SK-N-DZ (cell line): ENCODE measurements at regions not wholly inside any gene's neighbourhood (a gene's known extent, or its start where the extent isn't known, plus 50 kb on each side); places are given as distances from the start of the nearest gene placed in this dataset.
A peak's percentile ranks its signal among the peaks of the same experiment; 100 is the strongest.
"Not testable (repeated sequence)": the region's sequence is repeated elsewhere in the genome, so short reads cannot be mapped to it uniquely, and the experiment has no call there.

Source experiments
- DNase-seq: peaks from one replicate; pipeline ENCODE4 v3.0.0-alpha.2; 2015; ENCODE audit warnings: low spot score

DNA sequence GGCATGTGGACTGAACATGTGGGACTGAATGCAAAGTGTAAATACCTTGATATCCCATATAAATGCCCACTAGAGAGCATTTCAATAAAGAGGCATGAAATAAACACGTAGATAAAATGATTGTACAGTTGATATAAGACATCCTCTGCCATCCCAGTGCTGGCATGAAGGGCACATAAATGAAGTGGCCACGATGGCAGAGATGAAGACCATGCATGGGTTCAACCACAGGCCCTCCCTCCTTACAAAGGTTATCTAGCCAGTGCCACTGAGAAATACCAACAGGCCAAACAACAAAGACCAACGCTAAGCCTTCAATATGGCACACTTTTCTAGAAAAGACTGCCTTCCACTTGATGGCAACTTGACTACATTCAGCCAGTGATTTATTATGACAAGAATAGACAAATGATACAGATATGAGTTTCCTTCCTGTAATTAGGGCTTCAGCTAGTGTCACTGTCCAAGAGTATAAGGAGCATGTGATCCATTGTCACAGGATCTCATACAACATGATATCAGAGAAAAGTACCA, 493.9 kb upstream of the MAP2 start:
- no peak for DNase-seq

DNA sequence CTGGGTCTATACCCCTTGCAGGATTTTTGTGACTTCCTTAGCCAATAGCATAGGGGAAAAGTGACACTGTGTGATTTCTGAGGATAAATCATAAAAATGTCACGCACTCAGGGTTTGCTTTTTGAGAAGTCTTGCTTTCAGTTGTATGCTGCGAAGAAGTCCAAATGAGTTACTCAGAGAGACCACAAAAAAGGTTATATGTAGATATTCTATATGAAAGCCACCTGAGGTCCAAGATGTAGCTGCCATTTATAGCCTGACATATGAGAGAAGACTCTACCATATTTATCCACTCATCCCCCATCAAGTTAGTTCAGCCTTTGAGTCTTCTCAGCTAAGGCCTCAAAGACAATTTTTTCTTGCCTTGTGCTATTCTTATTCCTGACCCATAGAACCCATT, 488.3 kb upstream of the MAP2 start:
- DNase-seq: no peak

DNA sequence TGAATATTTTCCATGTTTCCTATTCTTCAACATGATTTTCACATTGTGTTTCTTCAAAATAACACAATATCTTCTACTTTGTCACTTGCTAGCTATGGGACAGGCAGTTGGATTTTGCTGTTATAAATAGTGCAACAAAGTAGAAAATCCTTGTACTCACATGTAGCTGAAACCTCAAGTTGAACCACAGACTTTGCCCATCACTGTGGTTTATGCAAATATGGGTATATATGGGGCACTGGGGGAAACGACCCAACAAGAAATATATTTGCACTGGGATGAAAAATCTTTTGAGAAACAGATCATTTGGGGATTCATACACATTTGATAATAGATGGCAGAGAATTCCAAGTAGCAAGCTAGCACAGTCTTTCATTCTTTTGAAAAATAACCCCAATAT, 486.3 kb upstream of the MAP2 start:
- no peak for DNase-seq

DNA sequence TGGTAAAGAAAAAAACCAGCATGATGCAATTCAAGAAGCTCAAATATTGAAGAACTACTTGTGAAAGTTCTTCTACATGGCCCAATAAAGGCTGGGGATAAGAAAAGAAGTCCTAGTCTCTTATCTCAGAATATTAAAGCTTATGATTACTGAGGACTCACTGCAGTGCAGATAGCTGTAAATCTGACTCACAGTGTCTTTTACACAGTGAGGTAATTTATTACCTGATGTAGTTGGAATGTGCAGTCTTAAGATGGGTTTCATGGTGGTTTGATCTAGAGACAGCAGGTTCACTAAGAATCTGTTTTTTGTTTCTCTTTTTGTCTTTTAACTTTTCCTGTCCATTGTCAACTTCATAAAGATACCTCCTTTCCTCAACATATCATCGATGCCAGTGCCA, 484.0 kb upstream of the MAP2 start:
- no peak for DNase-seq

DNA sequence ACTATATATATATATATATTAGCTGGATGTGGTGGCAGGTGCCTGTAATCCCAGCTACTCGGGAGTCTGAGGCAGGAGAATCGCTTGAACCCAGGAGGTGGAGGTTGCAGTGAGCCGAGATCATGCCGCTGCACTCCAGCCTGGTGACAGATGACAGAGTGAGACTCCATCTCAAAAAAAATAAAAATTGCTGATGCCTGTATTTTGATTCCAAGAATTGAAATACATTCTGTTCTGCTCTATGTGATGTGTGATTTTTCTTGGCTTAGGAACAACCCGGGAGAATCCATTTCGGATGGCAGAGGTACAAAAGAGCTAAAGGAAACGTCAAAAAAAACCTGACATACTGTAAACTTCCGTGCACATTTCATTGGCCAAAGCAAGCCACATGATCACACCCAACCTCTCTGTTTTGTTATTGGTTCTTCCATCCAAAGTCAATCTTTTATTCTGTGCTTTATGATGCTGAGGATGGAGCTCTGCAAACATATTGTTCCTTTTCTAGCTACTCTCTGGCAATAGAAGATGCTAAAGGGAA, 478.1 kb upstream of the MAP2 start:
- DNase-seq: no peak

DNA sequence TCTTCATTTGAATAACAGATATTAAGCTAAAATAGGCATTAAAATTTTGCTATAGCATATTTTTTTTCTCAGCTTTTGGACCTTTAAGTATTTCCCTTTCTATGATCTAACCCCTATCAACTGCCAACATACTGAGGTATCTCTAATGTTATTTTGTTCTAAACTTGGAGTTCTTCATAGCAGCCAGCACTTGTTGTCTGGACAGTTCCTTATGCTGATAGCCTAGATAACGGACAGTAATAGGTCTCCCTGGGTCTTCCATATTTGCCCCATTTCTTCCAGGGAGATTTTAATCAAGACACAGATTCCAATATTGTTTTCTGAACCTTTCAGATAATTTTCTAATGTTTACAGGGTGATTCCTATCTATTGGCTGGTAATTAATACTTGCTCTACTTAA, 475.8 kb upstream of the MAP2 start:
- DNase-seq: no peak

DNA sequence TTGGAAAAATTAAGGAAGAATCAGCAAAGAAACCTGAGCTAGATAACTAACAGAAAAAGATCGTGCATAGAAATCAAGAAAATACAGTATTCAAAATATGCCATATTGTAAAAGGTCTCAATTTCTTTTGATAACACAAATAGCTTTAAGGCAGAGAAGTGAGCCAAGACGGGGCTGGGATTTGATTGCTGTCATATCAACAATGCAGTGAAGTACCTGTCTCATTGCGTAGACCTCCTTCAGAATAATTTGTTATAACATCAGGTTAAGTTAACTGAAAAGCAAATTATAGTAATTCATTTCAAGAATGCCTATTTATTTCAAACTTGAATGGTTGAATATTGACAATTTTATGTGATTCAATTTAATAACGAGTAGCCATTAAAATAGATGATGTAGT, 453.8 kb upstream of the MAP2 start:
- DNase-seq: no peak

DNA sequence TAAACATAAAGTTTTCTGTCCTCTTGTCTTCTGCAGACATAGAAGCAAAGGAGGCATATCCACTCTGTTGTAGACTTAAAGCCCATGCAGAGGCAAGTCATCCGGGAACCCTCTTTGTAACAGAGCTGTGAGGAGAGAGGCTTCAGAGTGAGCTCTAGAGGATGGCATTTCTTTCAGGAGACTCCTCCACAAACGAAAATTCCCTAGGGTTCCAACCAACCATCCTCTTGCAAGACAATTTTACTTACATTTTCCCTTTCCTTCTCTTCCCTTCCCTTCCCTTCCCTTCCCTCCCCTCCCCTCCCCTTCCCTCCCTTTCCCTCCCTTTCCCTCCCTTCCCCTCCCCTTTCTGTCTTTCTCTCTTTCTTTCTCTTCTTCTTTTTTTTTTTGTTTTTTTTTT, 446.3 kb upstream of the MAP2 start:
- DNase-seq: no peak

DNA sequence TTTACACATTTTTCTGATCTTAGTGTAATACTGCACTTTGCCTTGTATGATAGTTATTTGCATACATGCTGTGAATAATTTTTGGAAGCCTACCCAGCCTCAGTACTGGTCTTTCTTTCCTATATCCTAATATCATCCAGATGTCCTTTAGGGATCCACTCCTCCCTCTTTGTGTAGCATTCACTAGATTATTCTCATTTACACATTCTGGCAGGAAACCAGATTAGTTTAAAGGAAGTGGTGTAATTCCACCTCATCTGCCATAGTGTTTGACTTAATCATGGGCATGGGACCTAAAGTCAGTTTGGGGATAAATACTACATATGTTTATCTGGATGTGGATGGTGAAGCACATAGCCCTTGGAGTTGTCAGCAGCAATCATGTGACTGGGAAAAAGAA, 444.9 kb upstream of the MAP2 start:
- no peak for DNase-seq

DNA sequence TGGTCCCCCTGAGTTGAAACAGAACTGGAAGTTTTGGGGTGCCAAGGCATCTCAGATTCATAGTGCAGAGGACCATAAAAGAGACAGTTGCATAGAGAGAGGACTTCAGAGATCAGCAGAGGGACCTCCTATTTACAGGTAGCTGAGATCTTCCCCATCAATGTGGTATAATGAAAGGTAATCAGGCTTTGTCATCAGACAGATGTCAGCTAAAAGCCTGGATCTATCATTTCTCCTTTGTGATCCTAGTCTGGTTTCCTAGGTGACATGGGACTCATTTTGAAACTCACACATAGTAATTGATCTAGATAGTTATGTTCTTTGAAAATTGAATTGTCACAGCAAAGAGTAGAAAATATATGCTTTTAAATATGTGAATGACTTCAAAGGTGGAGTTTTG, 443.5 kb upstream of the MAP2 start:
- no peak for DNase-seq

DNA sequence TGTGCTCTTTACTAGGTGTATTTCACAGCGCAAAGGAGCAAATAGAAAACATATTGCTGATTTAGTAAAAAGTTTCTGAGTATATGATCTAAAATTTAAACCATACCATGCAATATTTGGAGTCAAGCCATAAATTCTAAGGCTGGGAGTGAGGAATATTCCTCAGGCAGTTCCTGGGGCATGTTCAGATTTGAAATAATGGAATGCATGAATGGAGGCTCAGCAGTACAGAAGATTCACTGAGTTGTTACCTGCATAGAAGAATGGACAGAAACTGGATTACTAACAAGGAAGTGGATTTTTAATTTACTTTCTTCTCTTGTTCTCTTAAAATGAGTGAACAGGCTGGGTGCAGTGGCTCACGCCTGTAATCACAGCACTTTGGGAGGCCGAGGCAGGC, 441.0 kb upstream of the MAP2 start:
- no peak for DNase-seq

DNA sequence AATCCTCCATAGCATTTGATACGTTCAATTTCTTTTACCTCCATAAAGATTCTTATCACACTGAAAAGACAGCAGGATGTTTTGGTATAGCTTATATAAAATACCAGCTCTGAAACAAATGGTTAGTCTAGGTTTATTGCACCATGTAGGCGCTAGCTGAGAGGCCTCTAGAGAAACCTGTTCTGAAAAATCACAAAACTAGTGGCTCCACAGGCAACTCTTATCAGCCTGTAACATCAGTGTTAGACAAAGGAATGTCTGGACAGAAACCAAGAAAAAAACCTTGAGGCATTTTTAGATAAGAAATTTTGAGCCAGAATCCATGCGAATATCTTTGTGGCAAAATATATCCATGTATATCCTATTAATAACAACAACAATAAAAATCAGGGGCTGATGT, 440.4 kb upstream of the MAP2 start:
- DNase-seq: no peak

DNA sequence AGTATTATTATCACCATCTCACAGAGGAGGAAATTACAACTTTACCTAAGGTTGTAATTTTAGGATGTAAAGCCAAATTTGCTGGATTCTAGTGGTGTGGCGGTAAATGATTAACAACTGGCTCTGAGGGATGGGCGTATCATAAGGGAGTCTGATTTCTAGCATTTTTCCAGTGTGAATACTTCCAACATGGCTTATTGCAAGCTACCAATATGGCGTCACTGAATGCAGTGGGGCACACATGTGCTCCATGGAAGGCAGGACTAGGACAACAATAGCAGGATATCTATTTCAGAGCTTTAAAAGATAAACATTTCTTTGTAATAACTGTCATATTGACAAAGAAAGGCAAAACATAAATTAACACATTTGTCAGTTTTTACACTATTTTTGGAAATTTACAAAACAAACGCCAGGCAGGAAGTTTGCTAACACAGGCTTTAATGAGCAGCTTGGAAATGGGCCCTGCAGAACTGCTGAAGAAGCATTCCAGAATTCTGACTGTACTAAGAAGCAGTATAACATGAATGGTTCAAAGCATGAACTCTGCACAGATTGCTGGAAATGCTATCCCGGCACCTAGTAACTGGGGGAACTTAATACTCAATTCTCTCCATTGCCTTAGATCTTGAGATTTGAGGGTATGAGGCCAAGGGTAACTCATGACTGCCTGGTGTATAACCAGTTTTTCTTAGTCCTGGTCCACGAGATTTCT, 439.3 kb upstream of the MAP2 start:
- DNase-seq: no peak

DNA sequence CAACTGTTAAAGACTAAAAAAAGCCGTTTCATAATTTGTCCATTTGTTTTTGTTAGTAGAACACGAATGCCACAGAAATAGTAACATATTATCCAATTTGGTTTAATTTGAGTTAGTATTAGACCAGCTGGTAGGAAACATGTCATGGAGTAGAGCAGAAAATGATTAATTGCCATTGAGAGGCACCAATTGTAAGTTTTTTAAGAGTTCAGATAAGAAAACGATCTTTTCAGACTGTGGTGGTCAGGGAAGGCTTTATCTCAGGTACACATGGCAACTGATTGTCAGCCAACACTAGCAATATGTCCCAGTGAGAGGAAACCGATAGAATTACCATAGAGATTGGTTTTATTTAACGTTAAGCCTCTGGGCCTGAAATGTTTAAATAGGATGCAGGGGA, 438.2 kb upstream of the MAP2 start:
- DNase-seq: peak; percentile 1

DNA sequence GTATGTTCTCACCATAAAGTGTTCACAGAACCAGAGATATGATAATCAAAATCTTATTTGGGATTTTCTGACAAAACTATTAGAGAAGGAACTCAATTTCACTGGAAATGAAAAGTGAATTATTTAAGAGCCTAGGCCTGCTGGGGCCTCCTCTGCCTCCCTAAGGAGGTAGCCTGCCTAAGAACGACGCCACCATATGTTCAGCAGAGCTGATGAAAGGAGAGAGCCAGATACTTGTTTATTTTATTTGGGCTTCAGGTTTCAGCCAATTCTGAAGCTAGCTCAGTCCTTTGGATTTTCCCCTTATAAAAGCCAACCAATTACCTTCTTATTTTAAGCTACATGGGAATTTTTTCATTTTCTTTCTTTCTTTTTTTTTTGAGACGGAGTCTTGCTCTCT, 433.1 kb upstream of the MAP2 start:
- DNase-seq: no peak

DNA sequence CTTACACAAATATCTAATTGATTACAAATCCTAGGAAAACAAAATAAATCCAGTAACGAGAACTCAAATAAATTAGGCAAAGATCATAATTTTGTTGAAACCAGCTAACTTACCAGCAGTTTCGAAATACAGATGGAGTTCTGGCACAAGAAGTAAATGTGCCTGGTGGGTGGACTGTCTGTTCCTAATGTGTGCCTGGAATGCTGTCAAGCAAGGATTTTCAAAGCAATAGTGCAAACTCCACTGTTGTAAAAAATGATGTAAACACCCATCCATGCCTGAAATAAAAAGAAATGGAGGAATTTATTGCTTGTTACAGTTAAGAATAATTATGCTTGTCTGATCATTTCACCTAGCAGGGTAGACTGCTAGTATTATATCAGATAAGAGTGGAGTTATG, 423.9 kb upstream of the MAP2 start:
- DNase-seq: no peak

DNA sequence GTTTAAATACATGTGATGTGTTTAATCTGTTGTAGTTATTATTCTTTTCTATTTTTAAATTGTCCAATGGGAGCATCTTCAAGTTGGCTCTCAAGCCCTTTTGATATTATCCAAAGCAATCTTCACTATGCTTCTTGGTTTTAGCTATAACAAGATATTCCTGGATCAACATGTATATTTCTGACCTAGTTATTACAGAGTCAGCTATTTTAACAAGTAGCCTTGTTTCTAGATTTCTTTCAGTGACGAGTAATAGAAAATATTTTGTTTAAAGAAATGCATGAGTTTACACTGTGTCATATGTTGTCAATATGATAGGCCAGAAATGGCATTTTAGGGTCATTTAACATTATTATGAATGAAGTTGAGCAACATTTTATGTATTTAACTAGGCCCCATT, 421.8 kb upstream of the MAP2 start:
- no peak for DNase-seq

DNA sequence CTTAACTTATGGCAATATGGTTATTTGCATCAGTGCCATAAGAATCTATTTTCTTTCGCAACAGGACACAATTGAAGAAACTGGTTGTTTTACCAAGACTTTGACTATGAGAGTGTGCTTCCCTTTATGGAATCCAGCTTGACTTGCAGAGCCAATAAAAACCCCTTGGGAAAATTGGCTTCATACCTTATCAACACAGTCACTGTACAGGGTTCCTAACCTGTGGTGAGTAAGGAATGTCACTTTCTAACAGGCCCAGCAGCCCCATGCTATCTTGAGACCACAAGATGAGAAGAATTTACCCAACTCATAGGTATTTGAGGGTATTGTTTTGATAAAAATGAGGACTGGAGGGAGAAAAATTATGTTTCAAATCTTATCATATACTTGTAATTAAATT, 418.5 kb upstream of the MAP2 start:
- no peak for DNase-seq

DNA sequence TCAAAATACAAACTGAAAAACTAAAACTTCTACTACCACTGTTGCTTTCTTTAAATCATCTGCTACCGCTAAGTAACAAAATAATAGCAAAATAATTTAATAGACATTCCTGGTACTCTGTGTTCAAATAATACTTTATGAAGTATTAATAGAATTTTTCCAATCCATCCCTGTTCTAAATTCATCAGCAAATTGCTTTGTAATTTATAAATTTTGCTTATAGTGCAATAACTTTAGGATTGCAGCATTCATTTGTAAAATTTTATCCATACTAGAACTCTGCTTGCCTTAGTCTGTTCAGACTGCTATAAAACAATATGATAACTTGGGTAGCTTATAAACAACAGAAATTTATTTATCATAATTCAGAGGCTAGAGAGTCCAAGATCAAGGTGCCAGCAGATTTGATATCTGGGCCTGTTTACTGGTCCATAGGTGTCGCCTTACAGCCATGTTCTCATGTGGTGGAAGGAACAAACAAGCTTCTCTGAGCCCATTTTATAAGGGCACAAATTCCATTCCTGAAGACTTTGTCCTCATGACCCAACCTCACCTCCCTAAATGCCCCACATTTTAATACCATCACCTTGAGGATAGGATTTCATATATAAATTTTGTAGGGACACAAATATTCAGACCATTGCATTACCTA, 415.1 kb upstream of the MAP2 start:
- DNase-seq: no peak

DNA sequence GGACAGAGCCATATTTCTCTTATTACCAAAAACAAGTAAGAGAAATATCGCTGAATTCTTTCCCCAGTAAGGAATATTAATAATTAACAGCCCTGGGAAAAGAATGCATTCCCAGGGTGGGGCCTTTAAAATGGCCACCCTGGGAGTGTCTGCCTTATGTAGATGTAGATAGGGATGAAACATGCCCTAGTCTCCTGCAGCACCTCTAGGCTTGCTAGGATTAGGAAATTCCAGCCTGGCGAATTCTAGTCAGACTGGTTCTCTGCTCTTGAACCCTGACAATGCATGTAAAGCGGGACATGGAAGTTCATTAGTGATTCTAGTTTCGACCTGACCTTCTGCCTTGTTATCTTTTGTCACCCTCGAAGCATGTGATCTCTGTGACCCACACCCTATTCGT, 405.2 kb upstream of the MAP2 start:
- DNase-seq: not testable (repeated sequence)

DNA sequence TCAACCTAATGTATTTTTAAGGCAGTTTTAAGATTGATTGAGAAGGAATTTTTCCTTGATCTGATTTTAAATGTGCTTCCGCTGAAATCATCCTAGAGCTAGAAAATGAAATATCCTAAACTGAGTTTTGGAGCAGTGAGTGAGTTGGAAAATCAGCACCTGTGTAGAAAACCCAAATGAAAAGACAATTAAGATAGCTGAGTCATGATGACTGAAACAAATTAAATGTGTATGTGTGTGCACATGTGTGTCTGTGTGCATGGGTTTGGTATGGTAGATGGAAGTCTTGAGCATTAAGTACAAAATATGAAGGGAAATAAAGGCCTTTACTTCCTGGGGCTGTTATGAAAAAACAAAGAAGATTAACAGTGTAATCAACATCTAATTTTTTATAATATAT, 394.6 kb upstream of the MAP2 start:
- no peak for DNase-seq

DNA sequence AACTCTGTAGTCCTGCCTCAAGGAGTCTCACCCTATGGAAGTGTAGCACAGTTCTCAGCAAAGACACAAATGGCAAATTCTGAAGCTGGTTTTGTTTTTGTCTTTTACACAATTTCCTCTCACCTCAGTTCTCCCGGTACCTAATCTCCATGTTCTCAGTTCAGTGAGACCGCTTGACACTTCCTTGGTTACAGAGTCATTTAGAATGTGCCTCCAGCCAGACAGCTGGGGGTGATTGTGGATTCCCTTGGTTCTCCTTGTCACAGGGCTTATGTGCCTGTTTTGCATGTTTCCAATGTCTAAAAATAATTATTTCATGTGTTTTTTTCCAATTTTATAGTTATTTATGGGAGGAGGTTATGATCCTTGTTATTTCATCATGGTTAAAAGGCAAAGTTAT, 379.5 kb upstream of the MAP2 start:
- DNase-seq: no peak

DNA sequence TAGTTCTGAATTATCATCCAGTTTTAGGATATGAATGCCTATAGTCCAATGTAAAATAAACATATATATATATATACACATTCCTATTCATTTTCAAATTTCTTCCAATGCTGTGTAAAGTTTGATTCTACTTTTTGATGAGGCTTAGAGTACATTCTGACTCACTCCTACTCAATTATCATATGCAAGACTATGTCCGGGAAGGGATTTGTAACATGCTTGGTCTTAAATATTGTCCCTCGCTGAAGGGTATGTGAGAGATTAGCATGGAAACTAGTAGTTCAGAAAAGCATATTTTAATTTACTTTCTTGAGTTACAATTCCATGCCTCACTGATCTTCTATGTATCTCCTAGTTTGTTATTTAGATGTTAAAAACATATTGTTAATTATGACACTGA, 377.7 kb upstream of the MAP2 start:
- DNase-seq: no peak
